SH-SY5Y (cell line): ENCODE measurements at regions not wholly inside any gene's neighbourhood (a gene's known extent, or its start where the extent isn't known, plus 50 kb on each side); places are given as distances from the start of the nearest gene placed in this dataset.

ENCODE experiments used
- GATA2 ChIP-seq: IDR thresholded peaks from 2 replicates; pipeline ENCODE4 v1.6.1; 2011; ENCODE audit warnings: mild to moderate bottlenecking, low read depth, low read length
- GATA3 ChIP-seq: IDR thresholded peaks from 2 replicates; pipeline ENCODE4 v1.6.1; 2011; ENCODE audit warnings: low read depth, mild to moderate bottlenecking, low read length, moderate library complexity

GRCh38 chr7:132072873-132073272 is 503.4 kb downstream of the PLXNA4 start:
- TF ChIP-seq GATA3 (no peak), GATA2 (no peak)

DNA sequence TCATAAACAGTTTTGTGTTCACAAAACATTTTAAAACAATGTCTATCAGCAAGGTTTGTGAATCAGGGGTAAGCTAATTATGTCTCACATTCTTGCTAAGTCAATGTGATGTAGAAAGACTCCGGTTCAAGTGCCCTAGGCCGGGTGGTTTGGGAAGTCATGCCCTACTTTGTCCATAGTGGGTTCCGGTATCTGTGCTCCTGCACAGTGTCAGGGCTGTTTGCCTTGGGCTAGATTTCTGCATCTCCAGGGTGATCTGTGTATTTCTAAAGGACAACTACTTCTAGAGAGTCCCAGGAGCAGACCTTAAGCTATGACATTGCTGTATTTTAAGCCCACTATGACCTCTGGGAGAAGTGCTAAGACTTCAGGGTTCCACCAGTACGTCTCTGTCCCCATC is 504.1 kb downstream of the PLXNA4 start:
- TF ChIP-seq GATA3, result no peak
- no peak for TF ChIP-seq GATA2

DNA sequence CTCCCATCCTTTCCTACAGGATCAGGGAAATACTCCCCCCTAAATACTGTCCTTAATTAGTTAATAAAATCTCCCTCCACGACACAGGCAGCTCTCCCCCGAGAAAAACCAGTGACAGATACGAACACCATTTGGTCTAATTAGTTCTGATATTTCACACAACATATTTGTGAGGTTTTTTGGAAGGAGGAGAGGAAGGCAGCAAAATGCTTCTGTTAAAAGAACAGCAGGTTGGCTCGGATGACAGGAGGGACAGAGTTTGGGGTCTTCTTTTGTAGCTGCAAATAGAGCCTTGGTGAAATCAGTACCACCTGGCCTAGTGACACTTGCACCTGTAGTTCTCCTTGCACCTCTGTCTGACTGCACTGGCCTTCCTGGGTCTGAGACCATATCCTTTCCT is 507.0 kb downstream of the PLXNA4 start:
- TF ChIP-seq GATA3 (no peak), GATA2 (no peak)

- TF ChIP-seq GATA3 (no peak), GATA2 (no peak)
Measured at GRCh38 chr7:132066761-132067171, 509.5 kb downstream of the PLXNA4 start.

- TF ChIP-seq GATA2 (no peak), GATA3 (no peak)
Measured at GRCh38 chr7:132065989-132066603, 509.7 kb upstream of the PODXL start.

- TF ChIP-seq GATA2 (no peak), GATA3 (no peak)
Measured at GRCh38 chr7:132065193-132065988, 509.0 kb upstream of the PODXL start.

GRCh38 chr7:132063800-132064199 is 507.4 kb upstream of the PODXL start:
- TF ChIP-seq GATA3 (no peak), GATA2 (no peak)

DNA sequence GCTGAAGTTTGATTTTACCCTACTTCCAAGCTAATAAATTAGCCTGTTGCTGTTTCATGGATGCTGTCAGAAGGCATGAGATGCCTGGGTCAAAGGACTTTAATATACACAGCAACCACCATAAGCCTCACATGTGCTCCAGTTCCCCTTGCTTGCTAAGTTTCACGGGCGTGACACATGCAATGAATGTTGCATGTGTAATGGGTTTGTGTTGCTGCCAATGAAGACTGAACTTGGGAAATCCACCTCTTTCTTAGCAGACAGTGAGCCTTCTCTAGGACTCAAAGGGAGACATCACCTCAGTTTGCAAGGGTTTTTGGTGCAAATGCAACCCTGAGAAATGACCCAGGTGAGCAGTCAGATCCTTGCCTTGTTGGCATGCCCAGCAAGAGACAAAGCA is 505.5 kb upstream of the PODXL start:
- TF ChIP-seq GATA2, result no peak
- TF ChIP-seq GATA3, result no peak

- TF ChIP-seq GATA2 (no peak), GATA3 (no peak)
Measured at GRCh38 chr7:132059141-132059540, 502.7 kb upstream of the PODXL start.

- TF ChIP-seq GATA2 (no peak), GATA3 (no peak)
Measured at GRCh38 chr7:132055336-132056120, 499.1 kb upstream of the PODXL start.

DNA sequence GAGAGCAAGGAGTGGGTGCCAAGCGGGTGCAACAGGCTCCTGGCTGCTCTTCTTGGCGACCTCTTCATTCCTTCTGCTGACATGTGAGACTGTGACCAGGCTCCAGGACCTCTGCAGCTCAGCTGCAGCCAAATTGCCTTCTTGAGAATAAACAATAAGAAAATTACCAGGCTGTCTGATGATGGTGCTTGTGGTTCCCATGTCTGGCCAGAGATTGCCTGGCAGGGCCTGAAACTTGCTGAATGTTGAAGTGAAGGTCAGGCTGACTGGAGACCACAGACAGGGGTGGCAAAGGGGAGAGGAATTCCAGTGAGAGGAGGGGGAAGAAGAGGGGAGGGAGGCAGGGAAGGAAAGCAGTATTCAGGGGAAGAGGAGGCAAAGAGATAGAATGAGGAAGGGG is 497.4 kb upstream of the PODXL start:
- TF ChIP-seq GATA3, result no peak
- TF ChIP-seq GATA2, result no peak

- no peak for TF ChIP-seq GATA3
- TF ChIP-seq GATA2, result no peak
Measured at GRCh38 chr7:132051311-132051710, 494.9 kb upstream of the PODXL start.

GRCh38 chr7:132049462-132050304 is 493.3 kb upstream of the PODXL start:
- TF ChIP-seq GATA2 (no peak), GATA3 (no peak)
